Fibroblast of upper back skin (primary cell): ENCODE measurements at regions not wholly inside any gene's neighbourhood (a gene's known extent, or its start where the extent isn't known, plus 50 kb on each side); places are given as distances from the start of the nearest gene placed in this dataset.
A peak's percentile ranks its signal among the peaks of the same experiment; 100 is the strongest.

Source experiments
- DNase-seq: peaks from one replicate; pipeline ENCODE4 v3.0.0-alpha.2; 2013

DNA sequence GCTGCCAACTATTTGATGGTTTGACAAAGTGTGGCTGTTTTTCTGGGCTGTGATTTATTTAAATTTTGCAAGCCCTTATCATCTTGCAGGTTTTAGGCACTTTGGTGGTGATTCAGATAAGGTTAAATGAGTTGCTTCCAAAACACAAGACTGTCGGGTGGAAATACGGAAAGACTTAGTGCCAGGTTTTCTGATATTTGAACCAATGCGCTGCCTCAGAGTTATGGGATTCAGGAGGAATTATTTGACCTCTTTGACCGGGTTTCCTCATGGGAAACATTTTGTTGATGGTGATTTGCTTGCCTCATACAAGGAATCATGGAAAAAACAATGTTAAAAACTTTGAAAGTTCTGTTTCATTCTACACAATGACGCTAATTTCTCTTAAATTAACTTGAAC is 136.1 kb upstream of the MAP9 start:
- DNase-seq: peak; percentile 5

DNA sequence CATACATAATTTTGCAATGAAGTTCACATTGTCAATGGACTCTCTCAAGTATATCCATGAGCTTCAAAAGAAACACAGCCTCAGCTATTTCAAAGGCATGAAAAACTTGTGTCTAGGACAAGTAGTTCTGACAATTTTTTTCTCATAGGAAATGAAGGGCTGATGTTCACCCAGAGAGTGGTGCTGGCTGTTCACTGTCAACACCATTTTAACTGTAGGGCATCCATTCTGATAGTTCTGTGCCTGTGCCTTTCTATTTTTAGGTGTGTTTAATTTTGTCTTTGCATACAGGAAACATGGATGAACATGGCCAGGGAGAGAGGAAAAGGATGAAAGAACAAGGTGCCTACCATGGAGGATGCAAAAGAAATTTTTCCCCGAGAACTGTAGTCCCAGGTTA is 135.3 kb upstream of the MAP9 start:
- no peak for DNase-seq

DNA sequence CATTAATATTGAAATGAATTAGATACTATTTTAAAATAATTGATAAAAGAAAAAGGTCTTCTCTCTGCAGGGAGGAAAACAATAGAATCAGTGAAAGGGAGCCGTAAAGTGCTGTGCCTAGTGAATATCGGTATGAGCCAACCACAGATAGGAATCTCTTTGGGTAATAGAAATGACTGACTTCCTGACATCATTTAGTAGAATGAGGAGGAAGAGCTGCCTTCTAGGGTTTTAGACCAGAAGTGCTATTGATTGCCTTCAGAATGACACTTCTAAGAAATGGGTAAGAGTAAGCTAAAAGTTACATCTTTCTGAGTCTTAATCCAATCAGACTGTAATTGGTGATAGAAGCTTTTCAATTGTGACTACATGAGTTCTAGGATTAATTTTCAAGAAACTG is 134.0 kb upstream of the MAP9 start:
- DNase-seq: no peak

DNA sequence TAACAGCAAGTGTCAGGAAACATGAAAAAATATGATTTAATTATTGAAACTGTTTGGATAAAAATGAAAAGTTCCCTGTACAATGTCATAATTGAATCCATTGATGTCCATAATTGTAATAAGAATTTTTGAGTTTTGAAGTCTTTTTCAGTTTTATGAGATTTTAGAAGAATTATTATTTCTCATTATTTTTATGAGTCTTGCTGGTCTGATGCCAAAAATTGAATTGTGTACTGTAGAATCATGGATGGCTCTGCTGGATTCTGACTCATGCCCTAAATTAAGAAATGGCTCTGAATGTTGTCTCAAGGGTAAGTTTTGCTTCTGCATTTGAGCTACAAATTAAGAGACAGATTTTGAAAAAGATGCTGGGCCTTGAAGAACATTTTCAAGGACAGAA is 132.8 kb upstream of the MAP9 start:
- DNase-seq: peak; percentile 8

- no peak for DNase-seq
These were observed 130.0 kb upstream of the MAP9 start for GRCh38 chr4:155506745-155507144.

- no peak for DNase-seq
These were observed 128.6 kb upstream of the MAP9 start for GRCh38 chr4:155505321-155505720.

DNA sequence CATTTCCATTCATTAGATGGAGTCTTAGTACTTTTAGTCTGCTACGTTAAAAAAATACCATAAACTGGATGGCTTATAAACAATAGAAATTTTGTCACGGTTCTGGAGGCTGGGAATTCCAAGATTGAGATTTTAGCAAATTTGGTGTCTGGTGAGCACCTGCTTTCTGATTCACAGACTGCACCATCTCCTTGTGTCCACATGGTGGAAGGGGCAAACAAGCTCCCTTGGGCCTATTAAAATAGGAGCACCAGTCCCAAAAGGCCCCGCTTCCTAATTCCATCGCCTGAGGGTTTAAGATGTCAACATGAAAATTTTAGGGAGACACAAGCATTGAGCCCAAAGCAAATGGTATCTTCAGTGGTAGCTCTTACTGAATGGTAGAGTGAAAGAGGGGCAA is 120.5 kb upstream of the MAP9 start:
- DNase-seq: no peak

DNA sequence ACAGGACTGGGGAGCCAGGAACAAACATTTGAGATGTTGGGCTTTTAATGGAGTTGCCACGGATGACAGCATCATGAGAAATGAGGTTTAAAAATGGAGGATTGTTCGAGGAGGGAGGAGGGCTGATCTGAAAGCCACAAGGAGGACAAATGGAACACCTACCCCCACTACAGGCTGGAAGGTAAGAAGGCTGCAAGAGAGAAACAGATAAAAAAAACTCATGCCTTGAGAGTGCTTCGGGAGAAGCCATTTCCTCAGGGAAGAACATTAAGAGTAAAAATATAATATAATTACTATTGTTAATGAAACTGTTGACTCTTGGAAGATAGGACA is 119.5 kb upstream of the MAP9 start:
- no peak for DNase-seq

DNA sequence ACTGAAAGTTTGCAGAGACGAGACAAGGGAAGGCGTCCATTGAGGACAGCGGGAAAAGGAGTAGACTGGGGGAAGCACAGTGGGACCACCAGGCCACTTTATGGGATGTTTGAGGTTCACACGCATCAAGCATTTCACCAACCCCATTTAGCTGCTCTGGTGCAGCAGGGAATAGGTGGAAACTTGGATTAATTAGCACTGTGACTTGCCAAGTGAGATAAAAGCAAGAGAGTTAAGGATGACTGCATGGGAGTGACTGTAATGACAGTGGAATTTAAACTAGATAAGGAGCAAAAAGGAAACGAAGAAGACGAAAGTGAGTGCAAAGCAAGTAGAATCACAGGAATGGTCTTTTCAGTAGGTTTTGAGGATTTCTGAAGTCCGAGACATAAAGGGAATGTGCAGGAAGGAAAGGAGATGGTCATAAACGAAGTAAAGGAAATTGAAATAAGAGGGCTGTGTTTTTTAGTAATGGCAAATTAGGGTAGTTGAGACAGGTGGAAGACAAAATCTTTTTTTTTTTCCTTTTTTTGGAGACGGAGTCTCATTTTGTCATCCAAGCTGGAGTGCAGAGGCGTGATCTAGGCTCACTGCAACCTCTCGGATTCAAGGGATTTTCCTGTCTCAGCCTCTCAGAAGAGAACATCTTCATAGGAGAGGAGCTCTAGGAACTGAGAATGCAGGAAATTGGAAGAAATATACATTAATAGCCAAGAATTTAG is 119.0 kb upstream of the MAP9 start:
- no peak for DNase-seq

GRCh38 chr4:155494037-155494718 is 117.4 kb upstream of the MAP9 start:
- DNase-seq: no peak

DNA sequence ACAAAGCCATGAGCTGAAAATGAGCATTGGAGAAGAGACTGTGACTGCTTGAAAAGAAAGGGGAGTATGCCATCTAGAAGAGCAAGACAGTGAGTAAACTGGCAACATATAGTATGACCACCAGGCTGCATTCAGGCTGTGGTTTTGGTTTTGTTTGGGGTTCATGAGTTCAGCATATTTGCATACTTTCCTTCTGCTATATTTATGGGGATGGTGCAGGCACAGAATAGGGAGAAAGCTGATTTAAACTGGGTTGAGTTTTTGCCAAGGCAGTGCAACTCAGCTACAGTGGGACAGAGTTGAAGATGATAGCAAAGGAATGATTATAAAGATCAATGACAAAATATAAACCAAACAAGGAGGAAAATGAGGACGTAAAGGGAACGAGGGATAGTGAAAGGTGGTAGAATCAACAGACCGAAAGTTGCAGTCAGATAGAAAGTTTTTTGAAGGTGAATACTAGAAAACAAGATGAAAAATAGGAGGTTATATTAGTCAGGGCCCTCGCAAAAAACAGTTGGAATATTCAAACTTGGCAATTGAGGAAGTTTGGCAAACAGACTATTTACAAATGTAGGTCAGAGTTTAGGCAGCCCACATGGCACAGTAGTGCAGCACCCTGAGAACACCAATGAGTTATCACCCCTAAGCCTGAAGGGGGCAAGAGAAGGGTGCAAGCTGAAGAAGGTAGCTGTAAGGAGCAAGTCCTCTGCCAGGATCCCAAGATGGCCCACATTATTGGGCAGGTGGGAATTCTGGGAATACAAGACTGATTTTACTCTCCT is 114.8 kb upstream of the MAP9 start:
- no peak for DNase-seq

- DNase-seq: no peak
These were observed 112.5 kb upstream of the MAP9 start for GRCh38 chr4:155489271-155489670.

GRCh38 chr4:155488691-155489090 is 111.9 kb upstream of the MAP9 start:
- DNase-seq: no peak

GRCh38 chr4:155487210-155487609 is 110.4 kb upstream of the MAP9 start:
- DNase-seq: no peak

GRCh38 chr4:155481150-155481549 is 104.4 kb upstream of the MAP9 start:
- no peak for DNase-seq

GRCh38 chr4:155479835-155480234 is 103.1 kb upstream of the MAP9 start:
- DNase-seq: no peak

DNA sequence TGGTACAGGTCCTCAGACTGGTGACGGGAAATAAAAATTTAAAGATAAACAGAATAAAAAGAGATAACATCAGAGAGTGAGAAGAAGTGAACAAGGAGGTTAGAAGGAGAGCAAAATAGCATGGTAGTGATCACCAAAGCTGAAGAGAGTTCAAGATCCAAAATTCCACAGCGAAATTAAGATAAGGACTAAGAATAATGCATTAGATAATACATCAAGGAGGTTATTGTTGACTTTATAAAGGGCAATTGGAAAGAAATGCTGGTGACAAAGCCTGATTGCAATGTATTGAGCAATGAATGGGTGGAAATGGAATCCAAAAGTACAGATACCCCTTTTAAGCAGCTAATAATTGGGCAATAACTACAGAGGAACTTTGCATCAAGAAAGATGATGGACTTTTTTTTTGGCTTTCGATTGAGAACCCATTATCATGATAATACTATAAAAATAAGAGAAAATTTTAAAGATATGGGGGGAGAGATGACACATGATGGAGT is 101.6 kb upstream of the MAP9 start:
- DNase-seq: peak; percentile 1

DNA sequence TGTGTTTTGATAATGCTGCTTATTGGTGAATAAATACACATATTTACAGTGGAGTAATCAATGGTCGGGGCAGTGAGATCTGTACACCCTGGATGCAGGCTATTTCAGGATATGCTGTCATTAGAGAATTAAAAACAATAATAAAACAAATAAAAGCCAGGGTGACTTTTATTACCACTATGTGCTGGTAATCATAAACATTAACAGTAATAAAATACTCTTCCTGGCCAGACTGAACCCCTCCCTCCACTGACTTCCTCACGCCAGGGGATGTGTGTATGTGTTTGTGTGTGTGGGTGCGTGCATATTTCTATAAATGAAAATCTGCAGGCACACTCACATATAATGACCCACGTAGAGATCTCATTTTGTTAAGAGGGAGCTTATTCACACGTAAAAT is 98.0 kb upstream of the MAP9 start:
- DNase-seq: no peak

DNA sequence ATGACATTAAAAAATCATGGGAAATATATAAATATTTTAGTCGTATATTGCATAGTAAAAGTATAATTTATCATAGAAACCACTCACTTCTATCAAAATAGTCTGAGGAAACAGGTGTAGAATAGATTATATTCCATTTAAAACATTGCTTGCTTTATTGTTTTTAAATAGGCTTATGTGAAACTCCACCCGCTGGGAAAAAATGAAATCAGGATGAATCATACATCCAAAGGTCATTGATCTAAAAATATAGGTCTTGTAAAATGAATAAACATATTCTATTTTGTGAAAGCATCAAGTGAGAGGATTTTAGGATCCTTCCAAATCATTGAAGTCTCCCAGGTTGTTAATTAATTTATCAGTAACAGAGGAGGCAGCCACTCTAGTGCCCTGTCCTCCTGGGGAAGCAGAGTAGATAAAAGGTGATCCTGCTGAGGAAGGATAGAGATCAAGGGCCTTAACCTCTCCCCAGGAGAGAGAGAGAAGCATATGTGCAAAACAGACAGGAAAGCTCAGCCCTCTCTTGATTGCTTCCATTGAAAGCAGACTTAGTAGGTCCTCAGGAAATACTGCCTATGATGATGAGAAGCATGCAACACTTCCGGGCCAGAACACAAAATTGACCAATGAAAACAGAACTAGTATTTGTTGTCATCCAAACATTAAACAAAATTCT is 96.8 kb upstream of the MAP9 start:
- no peak for DNase-seq

GRCh38 chr4:155468282-155468681 is 91.5 kb upstream of the MAP9 start:
- no peak for DNase-seq

DNA sequence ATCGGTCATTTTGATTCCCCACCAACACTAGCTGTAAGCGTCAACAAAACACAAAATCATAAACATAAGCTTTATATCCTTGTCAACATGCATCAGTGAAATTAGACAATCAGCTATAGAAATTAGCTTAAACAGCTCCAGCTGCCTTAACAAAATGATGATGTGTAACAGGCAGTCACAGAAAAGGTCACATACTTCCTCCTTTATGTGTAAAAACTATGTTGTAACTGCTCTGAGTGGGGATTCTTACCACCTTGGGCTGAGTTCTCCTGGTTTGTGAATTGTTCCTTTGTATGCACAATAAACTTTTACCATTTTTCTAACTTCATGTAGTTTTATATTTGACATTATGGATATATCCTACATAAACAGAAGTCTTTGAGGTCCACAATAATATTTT is 73.9 kb upstream of the MAP9 start:
- DNase-seq: no peak

- DNase-seq: no peak
These were observed 68.5 kb upstream of the MAP9 start for GRCh38 chr4:155445306-155445705.

GRCh38 chr4:155444721-155445120 is 68.0 kb upstream of the MAP9 start:
- no peak for DNase-seq
